ENCODE measurements at regions not wholly inside any gene's neighbourhood (a gene's known extent, or its start where the extent isn't known, plus 50 kb on each side); places are given as distances from the start of the nearest gene placed in this dataset.

- no peak for TF ChIP-seq EZH2phosphoT487 (IDR thresholded peaks at IDR 0.05; ENCODE audit: unreplicated experiment)
- TF ChIP-seq EZH2 (IDR thresholded peaks at IDR 0.05; ENCODE audit: low read depth, unreplicated experiment) = no peak
- no peak for TF ChIP-seq CTCF (conservative IDR thresholded peaks at IDR 0.05; ENCODE audit: low read depth in 2 of 2)
- no peak for TF ChIP-seq CREB1 (CRISPR knock-in tag; IDR thresholded peaks at IDR 0.05; ENCODE audit: low read depth)
- no peak for TF ChIP-seq POLR2AphosphoS5 (IDR thresholded peaks at IDR 0.05; ENCODE audit: low read depth)
- no peak for TF ChIP-seq NANOG (IDR thresholded peaks at IDR 0.05; ENCODE audit: borderline replicate concordance)
- TF ChIP-seq ZNF114 (CRISPR knock-in tag; IDR thresholded peaks at IDR 0.05) = no peak
These were observed 105.1 kb downstream of the BARHL2 start for GRCh38 chr1:90612033-90612432.

Measured in GM23338 (cell line).